Ishikawa (cell line): ENCODE measurements at regions not wholly inside any gene's neighbourhood (a gene's known extent, or its start where the extent isn't known, plus 50 kb on each side); places are given as distances from the start of the nearest gene placed in this dataset.

Experiments
- CEBPB ChIP-seq: IDR thresholded peaks from 2 replicates; pipeline ENCODE4 v1.6.1; 2012
- CREB1 ChIP-seq: IDR thresholded peaks from 2 replicates; pipeline ENCODE4 v1.6.1; 2012; ENCODE audit warnings: low read depth
- EGR1 ChIP-seq: IDR thresholded peaks from 2 replicates; pipeline ENCODE4 v1.6.1; 2012
- EP300 ChIP-seq: IDR thresholded peaks from 2 replicates; pipeline ENCODE4 v1.6.1; 2012; ENCODE audit warnings: borderline replicate concordance
- FOXM1 ChIP-seq: IDR thresholded peaks from 2 replicates; pipeline ENCODE4 v1.6.1; 2012; ENCODE audit warnings: low read depth, borderline replicate concordance
- NFIC ChIP-seq: IDR thresholded peaks from 2 replicates; pipeline ENCODE4 v1.6.1; 2012
- RAD21 ChIP-seq: IDR thresholded peaks from 2 replicates; pipeline ENCODE4 v1.6.1; 2012; ENCODE audit warnings: low read depth
- TAF1 ChIP-seq: IDR thresholded peaks from 2 replicates; pipeline ENCODE4 v1.6.1; 2012; ENCODE audit warnings: low read depth, mild to moderate bottlenecking
- TCF12 ChIP-seq: IDR thresholded peaks from 2 replicates; pipeline ENCODE4 v1.6.1; 2012; ENCODE audit warnings: low read depth
- TEAD4 ChIP-seq: IDR thresholded peaks from 2 replicates; pipeline ENCODE4 v1.6.1; 2012
- YY1 ChIP-seq: IDR thresholded peaks from 2 replicates; pipeline ENCODE4 v1.6.1; 2012; ENCODE audit warnings: low read depth
- ZBTB7A ChIP-seq: IDR thresholded peaks from 2 replicates; pipeline ENCODE4 v1.6.1; 2012; ENCODE audit warnings: low read depth
- TF ChIP-seq, protein P1 (sequence below): IDR thresholded peaks from 2 replicates; pipeline ENCODE4 v1.6.1; 2012
- TF ChIP-seq, protein P2 (sequence below): IDR thresholded peaks from 2 replicates; pipeline ENCODE4 v1.6.1; 2012; ENCODE audit warnings: low read depth, mild to moderate bottlenecking
- TF ChIP-seq, protein P3 (sequence below): IDR thresholded peaks from 2 replicates; pipeline ENCODE4 v1.6.1; 2012

DNA sequence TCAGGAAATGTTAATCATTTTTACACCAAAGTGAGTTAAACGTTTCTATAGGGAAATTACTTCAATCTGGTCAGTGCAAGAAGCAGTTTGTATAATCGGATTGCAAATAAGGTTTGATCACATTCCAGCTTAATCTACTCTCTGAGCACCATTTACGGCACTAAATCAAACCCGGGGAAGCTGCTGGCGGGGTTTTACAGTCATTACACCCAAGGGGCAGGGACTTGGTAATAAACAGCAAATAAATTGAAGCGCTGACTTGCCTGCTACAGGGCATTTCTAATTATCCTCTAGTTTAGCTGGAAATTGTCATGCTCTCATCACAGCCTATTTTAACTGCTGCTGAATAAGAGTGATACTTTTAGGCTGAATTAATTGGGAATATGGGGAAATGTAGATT lies 152.1 kb upstream of the SOX21 start:
- TF ChIP-seq EP300 (no peak), ZBTB7A (no peak), FOXM1 (no peak), NFIC (no peak), CREB1 (no peak), TCF12 (no peak), RAD21 (no peak), EGR1 (no peak), YY1 (no peak), TAF1 (no peak), CEBPB (no peak), TEAD4 (no peak)
- TF ChIP-seq, protein P1, sequence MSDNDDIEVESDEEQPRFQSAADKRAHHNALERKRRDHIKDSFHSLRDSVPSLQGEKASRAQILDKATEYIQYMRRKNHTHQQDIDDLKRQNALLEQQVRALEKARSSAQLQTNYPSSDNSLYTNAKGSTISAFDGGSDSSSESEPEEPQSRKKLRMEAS = no peak
- TF ChIP-seq, protein P2, sequence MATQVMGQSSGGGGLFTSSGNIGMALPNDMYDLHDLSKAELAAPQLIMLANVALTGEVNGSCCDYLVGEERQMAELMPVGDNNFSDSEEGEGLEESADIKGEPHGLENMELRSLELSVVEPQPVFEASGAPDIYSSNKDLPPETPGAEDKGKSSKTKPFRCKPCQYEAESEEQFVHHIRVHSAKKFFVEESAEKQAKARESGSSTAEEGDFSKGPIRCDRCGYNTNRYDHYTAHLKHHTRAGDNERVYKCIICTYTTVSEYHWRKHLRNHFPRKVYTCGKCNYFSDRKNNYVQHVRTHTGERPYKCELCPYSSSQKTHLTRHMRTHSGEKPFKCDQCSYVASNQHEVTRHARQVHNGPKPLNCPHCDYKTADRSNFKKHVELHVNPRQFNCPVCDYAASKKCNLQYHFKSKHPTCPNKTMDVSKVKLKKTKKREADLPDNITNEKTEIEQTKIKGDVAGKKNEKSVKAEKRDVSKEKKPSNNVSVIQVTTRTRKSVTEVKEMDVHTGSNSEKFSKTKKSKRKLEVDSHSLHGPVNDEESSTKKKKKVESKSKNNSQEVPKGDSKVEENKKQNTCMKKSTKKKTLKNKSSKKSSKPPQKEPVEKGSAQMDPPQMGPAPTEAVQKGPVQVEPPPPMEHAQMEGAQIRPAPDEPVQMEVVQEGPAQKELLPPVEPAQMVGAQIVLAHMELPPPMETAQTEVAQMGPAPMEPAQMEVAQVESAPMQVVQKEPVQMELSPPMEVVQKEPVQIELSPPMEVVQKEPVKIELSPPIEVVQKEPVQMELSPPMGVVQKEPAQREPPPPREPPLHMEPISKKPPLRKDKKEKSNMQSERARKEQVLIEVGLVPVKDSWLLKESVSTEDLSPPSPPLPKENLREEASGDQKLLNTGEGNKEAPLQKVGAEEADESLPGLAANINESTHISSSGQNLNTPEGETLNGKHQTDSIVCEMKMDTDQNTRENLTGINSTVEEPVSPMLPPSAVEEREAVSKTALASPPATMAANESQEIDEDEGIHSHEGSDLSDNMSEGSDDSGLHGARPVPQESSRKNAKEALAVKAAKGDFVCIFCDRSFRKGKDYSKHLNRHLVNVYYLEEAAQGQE = no peak
- TF ChIP-seq, protein P3, sequence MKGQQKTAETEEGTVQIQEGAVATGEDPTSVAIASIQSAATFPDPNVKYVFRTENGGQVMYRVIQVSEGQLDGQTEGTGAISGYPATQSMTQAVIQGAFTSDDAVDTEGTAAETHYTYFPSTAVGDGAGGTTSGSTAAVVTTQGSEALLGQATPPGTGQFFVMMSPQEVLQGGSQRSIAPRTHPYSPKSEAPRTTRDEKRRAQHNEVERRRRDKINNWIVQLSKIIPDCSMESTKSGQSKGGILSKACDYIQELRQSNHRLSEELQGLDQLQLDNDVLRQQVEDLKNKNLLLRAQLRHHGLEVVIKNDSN = no peak

DNA sequence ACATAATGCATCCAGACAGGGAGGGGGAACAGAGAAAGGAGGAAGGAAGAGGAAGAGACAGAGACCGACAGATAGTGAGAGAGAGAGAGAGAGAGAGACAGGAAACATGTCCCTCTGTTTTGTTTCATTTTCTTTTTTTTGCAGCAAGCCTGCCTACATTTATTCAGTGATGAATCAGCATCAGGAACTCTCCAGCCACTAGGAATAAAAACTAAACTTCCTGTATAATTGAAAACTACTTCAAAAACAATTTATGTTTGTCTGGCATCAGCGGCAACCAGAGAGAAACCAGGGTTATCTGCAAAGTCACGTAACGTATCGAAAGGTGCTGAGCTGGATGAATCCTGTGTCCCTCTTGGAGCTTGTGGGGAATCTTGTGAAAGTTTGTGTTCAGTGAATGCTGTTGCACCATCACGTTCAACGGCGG lies 148.6 kb upstream of the SOX21 start:
- TF ChIP-seq ZBTB7A (no peak), YY1 (no peak), CREB1 (no peak), EP300 (no peak), FOXM1 (no peak), NFIC (no peak), TEAD4 (no peak)
- TF ChIP-seq, protein P1 = no peak

DNA sequence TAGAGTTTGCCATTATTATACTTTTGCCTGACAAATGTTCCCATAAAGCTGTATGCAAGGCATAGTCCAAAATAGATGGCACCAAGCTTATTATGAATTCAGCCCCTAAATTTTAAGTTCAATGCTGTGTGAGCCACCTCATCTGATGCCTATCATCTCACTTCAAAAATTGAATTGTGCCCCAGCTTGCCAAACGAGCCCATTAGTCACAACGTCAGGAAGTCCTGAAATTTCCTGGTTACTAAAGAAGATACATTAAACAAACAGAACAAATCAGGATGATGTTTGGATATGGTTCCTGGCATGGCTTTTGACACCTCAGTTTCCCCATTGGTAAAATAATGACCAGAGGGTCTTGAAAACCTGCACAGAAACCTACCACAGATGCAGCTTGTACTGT lies 147.5 kb upstream of the SOX21 start:
- TF ChIP-seq, protein P3 = no peak
- TF ChIP-seq, protein P2 = no peak
- TF ChIP-seq RAD21 (no peak), CREB1 (no peak), CEBPB (no peak), TCF12 (no peak)

DNA sequence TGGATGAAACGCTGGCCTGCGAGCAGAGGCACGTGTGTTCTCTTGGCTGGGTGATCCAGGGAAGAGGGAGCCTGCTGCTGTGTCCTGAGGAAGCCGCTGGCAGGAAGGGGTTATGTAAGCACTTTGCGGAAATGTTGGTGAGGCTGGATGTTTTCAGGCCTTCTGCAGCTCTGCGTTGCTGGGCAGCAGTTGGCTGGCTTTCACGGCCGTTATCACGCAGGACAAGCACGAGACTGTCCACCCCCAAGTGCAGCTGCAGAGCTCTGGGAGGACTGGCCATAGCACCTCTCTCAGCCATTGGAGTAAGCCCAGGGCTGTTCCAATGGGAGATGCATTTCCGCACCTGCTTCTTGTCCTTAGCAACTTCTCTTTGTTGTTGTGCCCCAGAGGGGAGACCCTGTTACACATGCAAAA lies 146.9 kb upstream of the SOX21 start:
- no peak for TF ChIP-seq EP300
- TF ChIP-seq, protein P3 = no peak
- TF ChIP-seq TCF12 = no peak
- TF ChIP-seq ZBTB7A = no peak
- no peak for TF ChIP-seq NFIC
- TF ChIP-seq, protein P1 = no peak
- TF ChIP-seq TAF1 = no peak
- no peak for TF ChIP-seq YY1
- TF ChIP-seq CEBPB = no peak
- TF ChIP-seq FOXM1 = no peak
- no peak for TF ChIP-seq EGR1
- no peak for TF ChIP-seq RAD21
- no peak for TF ChIP-seq CREB1
- TF ChIP-seq, protein P2 = no peak
- TF ChIP-seq TEAD4 = no peak
